Astrocyte (in vitro differentiated cells and primary cell): ENCODE measurements at regions not wholly inside any gene's neighbourhood (a gene's known extent, or its start where the extent isn't known, plus 50 kb on each side); places are given as distances from the start of the nearest gene placed in this dataset.
"Not testable (repeated sequence)": the region's sequence is repeated elsewhere in the genome, so short reads cannot be mapped to it uniquely, and the experiment has no call there.

Source experiments
- CTCF ChIP-seq: IDR thresholded peaks from 2 replicates; pipeline ENCODE4 v1.5.1; 2011; ENCODE audit warnings: low read depth, mild to moderate bottlenecking, inconsistent platforms, low read length, moderate library complexity; ENCODE audit not compliant: insufficient read depth
- EZH2 ChIP-seq: IDR thresholded peaks from 2 replicates; pipeline ENCODE4 v1.6.1; 2012; ENCODE audit warnings: mild to moderate bottlenecking, low read length, inconsistent platforms; ENCODE audit not compliant: insufficient read depth

DNA sequence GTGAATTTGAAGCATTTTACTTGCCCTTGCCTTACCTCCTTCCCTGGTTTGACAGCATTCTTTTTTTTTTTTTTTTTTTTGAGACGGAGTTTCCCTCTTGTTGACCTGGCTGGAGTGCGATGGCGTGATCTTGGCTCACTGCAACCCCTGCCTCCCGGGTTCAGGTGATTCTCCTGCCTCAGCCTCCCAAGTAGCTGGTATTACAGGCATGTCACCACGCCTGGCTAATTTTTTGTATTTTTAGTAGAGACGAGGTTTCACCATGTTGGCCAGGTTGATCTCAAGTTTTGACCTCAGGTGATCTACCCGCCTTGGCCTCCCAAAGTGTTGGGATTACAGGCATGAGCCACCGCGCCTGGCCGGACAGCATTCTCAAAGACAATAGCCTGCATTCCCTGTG lies 380.4 kb upstream of the NDST4 start:
- not testable (repeated sequence) for TF ChIP-seq CTCF, EZH2
